WTC11 (cell line): ENCODE measurements at regions not wholly inside any gene's neighbourhood (a gene's known extent, or its start where the extent isn't known, plus 50 kb on each side); places are given as distances from the start of the nearest gene placed in this dataset.

Source experiments
- ATAC-seq: fragments of 200-7000 bp; cut with Tn5 transposase; 2 replicates; pipeline ENCODE4 v1.10.0; 2021; ENCODE audit warnings: mild to moderate bottlenecking, moderate library complexity
- CTCF ChIA-PET: fragments of 300-600 bp; sonication (Branson Sonifier 250); formaldehyde crosslinking; loops from one replicate; lab custom pipeline; 2021; ENCODE audit warnings: antibody characterized with exemption; lab: Charles Lee
- POLR2A ChIA-PET: fragments of 350-600 bp; sonication (Branson Sonifier 250); formaldehyde crosslinking; loops from one replicate; lab custom pipeline; 2021; ENCODE audit warnings: antibody characterized with exemption; lab: Charles Lee
- DNase-seq: peaks from one replicate; pipeline ENCODE4 v3.0.0; 2021; ENCODE audit warnings: low spot score
- H3K27ac Mint-ChIP-seq: 2 replicates; pipeline ENCODE4 v1.8.0; 2021; ENCODE audit warnings: mixed read lengths
- H3K27me3 Mint-ChIP-seq: 2 replicates; pipeline ENCODE4 v1.8.0; 2021; ENCODE audit warnings: low read depth, mild to moderate bottlenecking, moderate library complexity, mixed read lengths
- H3K36me3 Mint-ChIP-seq: 2 replicates; pipeline ENCODE4 v1.8.0; 2021; ENCODE audit warnings: mixed read lengths
- H3K4me1 Mint-ChIP-seq: 2 replicates; pipeline ENCODE4 v1.8.0; 2022; ENCODE audit warnings: mixed read lengths
- H3K4me3 Mint-ChIP-seq: 2 replicates; pipeline ENCODE4 v1.8.0; 2021; ENCODE audit warnings: mild to moderate bottlenecking, moderate library complexity, mixed read lengths
- H3K9me3 Mint-ChIP-seq: 2 replicates; pipeline ENCODE4 v1.8.0; 2021; ENCODE audit warnings: mixed read lengths
- AFF4 ChIP-seq: sonication (generic); formaldehyde crosslinking; IDR thresholded peaks from 2 replicates; pipeline ENCODE4 v1.8.1; 2023; ENCODE audit warnings: mild to moderate bottlenecking, missing genetic modification reagents, borderline replicate concordance
- ATF1 ChIP-seq: sonication (generic); formaldehyde crosslinking; IDR thresholded peaks from 2 replicates; pipeline ENCODE4 v1.8.1; 2023; ENCODE audit warnings: mild to moderate bottlenecking, moderate library complexity, missing genetic modification reagents
- ATF2 ChIP-seq: sonication (generic); formaldehyde crosslinking; IDR thresholded peaks from 2 replicates; pipeline ENCODE4 v1.8.1; 2022; ENCODE audit warnings: low read depth, missing genetic modification reagents, borderline replicate concordance
- ATF6 ChIP-seq: sonication (generic); formaldehyde crosslinking; IDR thresholded peaks from 2 replicates; pipeline ENCODE4 v1.8.1; 2023; ENCODE audit warnings: mild to moderate bottlenecking, missing genetic modification reagents
- CREB1 ChIP-seq: sonication (generic); formaldehyde crosslinking; IDR thresholded peaks from 2 replicates; pipeline ENCODE4 v1.8.0; 2023; ENCODE audit warnings: mild to moderate bottlenecking, missing genetic modification reagents
- CTCF ChIP-seq: fragments of 200-600 bp; IDR thresholded peaks from 2 replicates; pipeline ENCODE4 v1.8.0; 2022; ENCODE audit warnings: antibody characterized with exemption
- E2F1 ChIP-seq: sonication (generic); formaldehyde crosslinking; IDR thresholded peaks from 2 replicates; pipeline ENCODE4 v1.8.0; 2022; ENCODE audit warnings: mild to moderate bottlenecking, missing genetic modification reagents
- EMX1 ChIP-seq: fragments of 250-450 bp; sonication (Bioruptor Pico); IDR thresholded peaks from 2 replicates; pipeline ENCODE4 v1.8.0; 2021; ENCODE audit warnings: mild to moderate bottlenecking
- ESRRA ChIP-seq: sonication (generic); formaldehyde crosslinking; IDR thresholded peaks from 2 replicates; pipeline ENCODE4 v1.8.1; 2022; ENCODE audit warnings: mild to moderate bottlenecking, missing genetic modification reagents, borderline replicate concordance
- FOXP1 ChIP-seq: sonication (generic); formaldehyde crosslinking; IDR thresholded peaks from 2 replicates; pipeline ENCODE4 v1.8.0; 2022; ENCODE audit warnings: missing genetic modification reagents, mild to moderate bottlenecking, moderate library complexity, borderline replicate concordance
- JAZF1 ChIP-seq: fragments of 250-450 bp; sonication (Bioruptor Pico); IDR thresholded peaks from 2 replicates; pipeline ENCODE4 v1.9.0; 2021; ENCODE audit warnings: moderate library complexity, mild to moderate bottlenecking, inconsistent platforms
- JUN ChIP-seq: sonication (generic); formaldehyde crosslinking; IDR thresholded peaks from 2 replicates; pipeline ENCODE4 v1.8.0; 2023; ENCODE audit warnings: mild to moderate bottlenecking, missing genetic modification reagents
- MLX ChIP-seq: sonication (generic); formaldehyde crosslinking; IDR thresholded peaks from 2 replicates; pipeline ENCODE4 v1.8.1; 2023; ENCODE audit warnings: mild to moderate bottlenecking, missing genetic modification reagents, moderate library complexity
- PRDM15 ChIP-seq: sonication (generic); formaldehyde crosslinking; IDR thresholded peaks from 2 replicates; pipeline ENCODE4 v1.8.0; 2022; ENCODE audit warnings: missing genetic modification reagents
- PRRX2 ChIP-seq: fragments of 250-450 bp; sonication (Bioruptor Pico); IDR thresholded peaks from 2 replicates; pipeline ENCODE4 v1.8.0; 2021; ENCODE audit warnings: mild to moderate bottlenecking
- RORB ChIP-seq: fragments of 250-450 bp; sonication (Bioruptor Pico); IDR thresholded peaks from 2 replicates; pipeline ENCODE4 v1.9.0; 2021; ENCODE audit warnings: mild to moderate bottlenecking
- SOX15 ChIP-seq: fragments of 250-450 bp; sonication (Bioruptor Pico); IDR thresholded peaks from 2 replicates; pipeline ENCODE4 v1.9.0; 2021; ENCODE audit warnings: mild to moderate bottlenecking
- TEAD4 ChIP-seq: sonication (generic); formaldehyde crosslinking; IDR thresholded peaks from 2 replicates; pipeline ENCODE4 v1.8.0; 2022; ENCODE audit warnings: mild to moderate bottlenecking, missing genetic modification reagents
- ZNF121 ChIP-seq: sonication (generic); formaldehyde crosslinking; IDR thresholded peaks from 2 replicates; pipeline ENCODE4 v1.8.0; 2023; ENCODE audit warnings: missing genetic modification reagents
- ZNF138 ChIP-seq: sonication (generic); formaldehyde crosslinking; conservative IDR thresholded peaks from 2 replicates; pipeline ENCODE4 v1.8.1; 2022; ENCODE audit warnings: mild to moderate bottlenecking, moderate library complexity, missing genetic modification reagents
- ZNF263 ChIP-seq: sonication (generic); formaldehyde crosslinking; IDR thresholded peaks from 2 replicates; pipeline ENCODE4 v1.8.1; 2022; ENCODE audit warnings: low read depth, mild to moderate bottlenecking, moderate library complexity, missing genetic modification reagents
- ZNF671 ChIP-seq: fragments of 250-450 bp; sonication (Bioruptor Pico); IDR thresholded peaks from 2 replicates; pipeline ENCODE4 v1.8.0; 2021; ENCODE audit warnings: mild to moderate bottlenecking

GRCh38 chr4:28092610-28093009 lies 1232.0 kb downstream of the STIM2 start:
- POLR2A ChIA-PET, result no interaction called here
- DNase-seq (no peak), ATAC-seq (no peak)
- TF ChIP-seq ZNF671 (CRISPR knock-in tag) (no peak), JUN (CRISPR knock-in tag) (no peak), JAZF1 (CRISPR knock-in tag) (no peak), MLX (no peak), TEAD4 (CRISPR knock-in tag) (no peak), CTCF (no peak), CREB1 (no peak)
- CTCF ChIA-PET, result no interaction called here
- Mint-ChIP-seq H3K36me3 (no peaks in the 10 kb centered on the region), H3K27ac (no peak overlapping the region), H3K4me1 (no peaks in the 10 kb centered on the region), H3K27me3 (no peaks in the 10 kb centered on the region; the same call in 1 of the 2 replicates), H3K4me3 (no peak overlapping the region), H3K9me3 (peaks cover 8% of the 10 kb centered on the region)

GRCh38 chr4:28093071-28093470 lies 1232.4 kb downstream of the STIM2 start:
- no peak for DNase-seq
- POLR2A ChIA-PET, result no interaction called here
- H3K27ac Mint-ChIP-seq, result no peak overlapping the region
- TF ChIP-seq ATF2 (CRISPR knock-in tag), result no peak
- TF ChIP-seq ZNF263 (CRISPR knock-in tag), result no peak
- TF ChIP-seq ATF6 (CRISPR knock-in tag), result no peak
- no peak for TF ChIP-seq JAZF1 (CRISPR knock-in tag)
- TF ChIP-seq EMX1, result no peak
- TF ChIP-seq ZNF121 (CRISPR knock-in tag), result no peak
- TF ChIP-seq FOXP1, result no peak
- TF ChIP-seq PRRX2 (CRISPR knock-in tag), result no peak
- TF ChIP-seq E2F1, result no peak
- TF ChIP-seq AFF4, result no peak
- TF ChIP-seq JUN (CRISPR knock-in tag), result no peak
- no peak for TF ChIP-seq ZNF138 (CRISPR knock-in tag)
- no peak for TF ChIP-seq ATF1
- no peak for TF ChIP-seq RORB (CRISPR knock-in tag)
- TF ChIP-seq ESRRA (CRISPR knock-in tag), result no peak
- no peak for TF ChIP-seq PRDM15 (CRISPR knock-in tag)
- TF ChIP-seq SOX15 (CRISPR knock-in tag), result no peak

More at GRCh38 chr4:28093071-28093470, 1232.4 kb downstream of the STIM2 start:
- CTCF ChIA-PET, result no interaction called here
- Mint-ChIP-seq H3K4me3 (no peak overlapping the region), H3K36me3 (no peaks in the 10 kb centered on the region), H3K9me3 (peaks cover 8% of the 10 kb centered on the region), H3K27me3 (no peaks in the 10 kb centered on the region; the same call in 1 of the 2 replicates), H3K4me1 (no peaks in the 10 kb centered on the region)
- ATAC-seq, result no peak
